SK-N-MC (cell line): ENCODE measurements at regions not wholly inside any gene's neighbourhood (a gene's known extent, or its start where the extent isn't known, plus 50 kb on each side); places are given as distances from the start of the nearest gene placed in this dataset.

Experiments used
- EZH2 ChIP-seq: fragments of 200-600 bp; sonication (generic); IDR thresholded peaks from one replicate; pipeline ENCODE4 v1.6.1; 2017; ENCODE audit warnings: antibody characterized with exemption
- POLR2AphosphoS5 ChIP-seq: IDR thresholded peaks from 2 replicates; pipeline ENCODE4 v1.6.1; 2012; ENCODE audit warnings: mild to moderate bottlenecking, low read depth, low read length, borderline replicate concordance

DNA sequence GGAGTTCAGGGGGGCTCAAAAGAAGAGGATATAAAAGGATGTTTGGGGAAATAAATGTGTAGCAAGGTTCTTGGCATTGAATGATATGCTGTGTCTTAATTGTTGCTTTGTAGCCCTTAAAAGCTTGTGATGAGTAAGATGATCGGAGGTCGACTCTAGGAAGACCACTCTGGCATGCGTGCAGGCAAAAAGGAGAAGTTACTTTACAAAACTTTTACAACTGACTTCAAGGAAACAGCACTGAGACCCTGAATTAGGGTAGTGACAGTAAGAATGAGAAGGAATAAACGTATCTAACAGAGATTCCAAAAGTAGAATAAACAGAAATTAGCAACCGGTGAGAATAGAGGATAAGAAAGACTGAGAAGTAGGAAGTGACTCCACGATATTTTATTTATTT lies 228.7 kb upstream of the TANK start:
- no peak for TF ChIP-seq POLR2AphosphoS5
- no peak for TF ChIP-seq EZH2
